CMK (cell line): ENCODE measurements at regions not wholly inside any gene's neighbourhood (a gene's known extent, or its start where the extent isn't known, plus 50 kb on each side); places are given as distances from the start of the nearest gene placed in this dataset.
"Not testable (repeated sequence)": the region's sequence is repeated elsewhere in the genome, so short reads cannot be mapped to it uniquely, and the experiment has no call there.

Source experiments
- DNase-seq: peaks from one replicate; pipeline ENCODE4 v3.0.0-alpha.2; 2010; ENCODE audit warnings: low read depth

GRCh38 chr2:82226441-82226840, 1921.9 kb upstream of the LRRTM1 start:
- DNase-seq = no peak

DNA sequence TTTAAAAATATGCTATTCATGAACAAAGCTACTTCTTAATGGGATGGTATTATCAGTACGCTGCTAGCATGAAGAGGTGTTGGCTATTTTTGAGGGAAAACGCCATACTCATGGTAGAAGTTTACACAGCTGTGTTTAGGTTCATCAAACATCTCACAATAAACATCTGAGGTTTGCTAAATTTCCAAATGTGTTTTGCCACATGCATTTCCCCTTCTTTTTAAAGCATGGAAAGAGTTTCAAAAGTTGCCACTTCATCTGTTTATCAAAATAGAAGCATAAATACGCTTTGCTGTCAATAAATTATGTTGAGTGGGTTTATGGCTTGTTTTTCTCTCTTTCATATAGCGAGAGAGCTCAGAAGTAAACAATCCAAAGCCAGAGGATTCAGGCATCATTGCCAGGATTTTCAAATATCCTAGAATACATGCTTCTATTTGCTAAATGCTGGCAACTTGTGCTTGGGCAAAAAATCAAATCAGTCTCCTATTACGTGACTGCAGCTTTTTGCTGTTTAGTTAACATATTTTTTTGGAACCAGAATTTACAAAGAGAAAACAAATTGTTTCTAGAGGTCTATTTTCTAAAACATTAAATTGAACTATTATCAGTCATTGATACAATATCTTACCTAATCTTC, 1919.9 kb upstream of the LRRTM1 start:
- DNase-seq = no peak

DNA sequence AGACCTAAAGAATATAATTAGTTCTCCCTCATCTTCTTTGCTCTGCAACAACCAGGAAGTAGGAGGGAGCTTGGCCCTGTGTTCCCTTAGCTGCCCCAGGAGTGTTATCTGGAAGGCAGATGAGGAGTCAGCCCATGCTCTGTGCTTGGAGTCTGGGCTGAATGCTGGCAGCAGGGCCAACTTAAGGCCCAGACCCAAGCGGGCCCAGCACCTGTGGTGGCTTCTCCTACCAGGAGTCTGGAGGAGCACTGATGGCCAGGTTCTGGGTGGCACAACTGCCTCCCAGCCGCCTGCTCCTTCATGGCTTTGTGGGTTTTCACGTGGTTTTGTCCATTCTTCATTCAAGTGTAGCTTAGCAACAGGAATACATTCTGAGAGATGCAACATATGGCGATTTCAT, 1910.7 kb upstream of the LRRTM1 start:
- DNase-seq = no peak

GRCh38 chr2:82199493-82199852, 1894.9 kb upstream of the LRRTM1 start:
- no peak for DNase-seq

- DNase-seq = no peak
These were observed 1894.4 kb upstream of the LRRTM1 start for GRCh38 chr2:82198809-82199492.

DNA sequence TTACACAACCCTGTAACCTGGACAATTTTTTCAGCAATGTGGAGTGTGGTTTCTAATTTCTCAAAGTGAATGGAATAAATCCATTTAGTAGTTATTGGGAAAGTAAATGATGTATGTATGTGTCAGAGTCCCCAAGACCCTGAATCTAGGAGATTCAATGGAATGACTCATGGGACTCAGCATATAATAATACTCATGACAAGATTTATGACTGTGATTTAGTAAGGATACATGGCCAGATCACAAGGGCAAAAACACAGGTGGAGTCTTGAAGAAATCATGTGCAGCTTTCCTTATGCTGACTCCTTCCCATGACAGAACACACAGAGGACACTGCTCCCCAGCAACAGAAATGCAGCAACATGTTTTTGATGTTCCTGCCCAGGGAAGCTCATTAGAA, 1877.7 kb upstream of the LRRTM1 start:
- DNase-seq = no peak

- DNase-seq = not testable (repeated sequence)
These were observed 1870.7 kb upstream of the LRRTM1 start for GRCh38 chr2:82175210-82175609.

DNA sequence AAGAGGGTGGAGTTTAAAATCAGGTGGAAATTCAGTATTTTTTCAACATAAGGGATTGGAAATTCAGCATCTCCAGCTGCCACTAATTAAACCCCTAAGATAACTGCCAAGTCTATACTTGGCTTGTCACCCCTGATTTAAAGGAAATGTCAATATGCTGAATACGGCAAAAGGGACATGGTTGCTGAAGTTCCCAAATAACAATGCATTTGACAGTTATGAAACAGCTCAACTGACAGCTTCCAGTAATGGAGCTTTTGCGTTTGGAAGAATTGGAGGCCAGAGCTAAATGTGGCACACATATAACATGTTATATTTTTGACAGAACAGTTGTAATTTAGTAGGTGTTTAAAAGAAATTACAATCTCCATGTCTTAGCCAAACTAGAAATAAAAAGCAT, 1867.9 kb upstream of the LRRTM1 start:
- no peak for DNase-seq

DNA sequence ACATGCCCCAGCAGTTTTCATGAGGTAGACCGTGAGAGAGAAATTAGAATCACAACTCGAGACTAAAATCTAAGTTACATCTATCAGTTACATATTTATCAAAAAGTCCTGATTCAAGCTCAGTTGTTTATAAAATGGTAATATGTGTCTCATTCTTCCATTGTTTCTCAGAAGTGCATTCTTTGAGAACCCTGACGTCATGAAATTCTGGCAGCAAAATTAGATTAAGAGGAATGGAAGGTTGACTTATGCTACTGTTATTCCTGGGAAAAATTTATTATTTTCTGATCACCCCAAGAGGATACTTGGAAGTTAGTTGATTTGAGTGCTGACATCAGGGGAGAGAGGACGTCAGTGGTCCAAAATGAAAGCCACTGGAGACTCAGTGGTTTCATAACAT, 1864.8 kb upstream of the LRRTM1 start:
- no peak for DNase-seq

DNA sequence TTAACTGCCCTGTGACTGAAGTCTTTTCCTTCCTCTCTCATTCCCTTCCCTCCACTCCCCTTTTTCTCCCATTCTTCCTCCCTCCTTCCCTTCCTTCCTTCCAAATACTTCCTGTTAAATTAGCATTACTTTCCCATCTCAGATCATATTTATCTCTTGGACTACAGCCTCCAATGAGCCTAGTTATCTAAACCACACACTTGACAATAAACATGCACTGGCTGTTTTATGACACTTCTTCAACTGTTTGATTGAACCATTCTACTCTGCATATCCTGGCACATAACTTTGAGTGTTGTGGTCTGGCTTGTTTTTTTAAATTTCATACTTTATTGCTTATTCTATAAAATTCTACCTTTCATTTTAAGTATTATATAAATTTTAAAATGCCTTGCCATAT, 1860.8 kb upstream of the LRRTM1 start:
- DNase-seq = no peak

GRCh38 chr2:82158150-82158549, 1853.6 kb upstream of the LRRTM1 start:
- DNase-seq = no peak

GRCh38 chr2:82155469-82155868, 1850.9 kb upstream of the LRRTM1 start:
- no peak for DNase-seq

GRCh38 chr2:82143343-82143742, 1838.8 kb upstream of the LRRTM1 start:
- no peak for DNase-seq

GRCh38 chr2:82139979-82140611, 1835.5 kb upstream of the LRRTM1 start:
- no peak for DNase-seq

GRCh38 chr2:82137441-82137840, 1832.9 kb upstream of the LRRTM1 start:
- no peak for DNase-seq

DNA sequence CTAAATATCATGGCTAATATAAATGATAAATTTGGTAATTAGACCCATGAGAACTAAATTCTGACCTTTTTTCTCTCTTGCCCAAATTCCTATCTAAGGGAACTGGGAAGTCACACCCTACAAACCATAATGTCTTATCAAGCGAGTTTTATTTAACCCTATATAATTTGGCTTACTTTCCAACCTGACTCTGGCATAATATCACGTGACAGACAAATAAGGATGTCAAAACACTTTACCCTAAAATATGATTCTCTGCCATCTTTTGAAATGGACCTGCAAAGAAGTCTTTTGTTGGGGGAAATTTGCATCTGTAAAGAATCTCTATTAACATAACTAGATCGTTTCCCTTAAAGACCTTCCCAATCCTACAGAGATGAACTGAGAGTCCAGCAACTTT, 1823.5 kb upstream of the LRRTM1 start:
- no peak for DNase-seq

- DNase-seq = no peak
These were observed 1820.1 kb upstream of the LRRTM1 start for GRCh38 chr2:82124629-82125028.

DNA sequence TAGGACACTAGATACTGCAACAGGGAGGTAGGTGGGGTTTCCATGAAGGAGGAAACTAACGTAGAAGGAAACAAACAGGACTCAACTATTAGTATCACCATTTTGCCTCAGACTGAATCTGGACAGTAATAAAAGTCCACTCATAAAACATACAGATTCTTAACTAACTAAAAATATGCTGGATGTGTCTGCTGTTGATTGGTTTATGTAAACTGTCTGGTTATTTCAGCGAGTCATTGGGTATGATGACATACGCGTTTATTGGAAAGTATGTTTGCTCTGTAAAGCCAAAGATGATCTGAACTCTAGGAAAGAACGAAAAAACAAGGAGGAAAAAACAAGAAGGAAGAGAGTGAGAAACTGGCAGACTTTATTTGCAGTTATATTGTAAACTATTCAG, 1816.1 kb upstream of the LRRTM1 start:
- no peak for DNase-seq

- DNase-seq = no peak
These were observed 1815.6 kb upstream of the LRRTM1 start for GRCh38 chr2:82120115-82120514.

GRCh38 chr2:82109418-82109817, 1804.9 kb upstream of the LRRTM1 start:
- DNase-seq = no peak

GRCh38 chr2:82098617-82099016, 1794.1 kb upstream of the LRRTM1 start:
- no peak for DNase-seq

GRCh38 chr2:82089518-82089917, 1785.0 kb upstream of the LRRTM1 start:
- DNase-seq = no peak

DNA sequence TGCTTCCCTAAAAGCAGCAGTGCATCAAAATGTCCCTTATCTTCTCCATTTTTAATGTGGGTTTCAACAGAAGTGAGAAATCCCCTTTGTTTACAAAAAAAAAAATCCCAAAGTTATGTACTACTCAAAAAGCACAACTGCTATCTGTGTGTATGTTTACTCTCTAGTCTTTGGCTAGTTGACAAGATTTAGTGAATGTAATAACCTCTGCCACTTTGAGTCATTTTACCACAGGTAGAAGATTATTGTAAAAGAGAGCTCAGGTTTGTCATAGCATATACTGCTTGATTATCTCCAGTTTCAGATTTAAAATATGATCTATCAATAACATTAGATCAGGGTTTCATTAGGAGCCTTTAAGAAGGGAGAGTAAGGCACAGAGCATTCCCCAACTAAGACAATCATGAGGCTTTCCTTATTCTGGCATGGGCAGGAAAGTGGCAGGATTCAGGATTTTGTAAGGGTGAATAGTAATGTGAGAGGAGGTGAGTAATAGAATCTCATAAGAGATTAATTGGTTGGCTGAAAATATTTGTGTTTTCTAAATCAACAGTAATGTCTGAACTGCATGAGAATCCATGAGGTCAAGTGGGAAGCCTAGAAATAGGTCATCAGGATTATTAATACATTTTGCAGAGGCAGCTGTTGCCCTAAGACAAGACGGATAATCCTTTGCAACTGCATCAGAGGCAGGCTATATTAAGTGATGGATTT, 1780.3 kb upstream of the LRRTM1 start:
- DNase-seq = no peak
